Ovary (tissue), 7 donors: ENCODE measurements at regions not wholly inside any gene's neighbourhood (a gene's known extent, or its start where the extent isn't known, plus 50 kb on each side); places are given as distances from the start of the nearest gene placed in this dataset.

ENCODE experiments used
- DNase-seq, 5 donors: peaks; one replicate each; pipeline ENCODE4 v3.0.0-alpha.2; 2019 to 2020
- H3K27ac ChIP-seq, 2 donors: fragments of 200-600 bp; one replicate each; pipeline versions ENCODE4 v1.5.1 to v1.8.0; 2019 to 2022
- H3K27me3 ChIP-seq: fragments of 200-600 bp; one replicate; pipeline ENCODE4 v1.8.0; 2022
- H3K36me3 ChIP-seq: fragments of 200-600 bp; sonication (generic); one replicate; pipeline ENCODE4 v1.5.1; 2019
- H3K4me1 ChIP-seq: one replicate; pipeline ENCODE4 v1.8.1; 2013; ENCODE audit warnings: mild to moderate bottlenecking, moderate library complexity; ENCODE audit not compliant: insufficient read depth
- H3K4me3 ChIP-seq: fragments of 200-600 bp; sonication (generic); one replicate; pipeline ENCODE4 v1.5.1; 2017
- H3K9me3 ChIP-seq, 2 donors: fragments of 200-600 bp in 1 of 2; sonication (generic) in 1 of 2; one replicate each; pipeline versions ENCODE4 v1.5.1 to v1.8.1; 2013 to 2019; ENCODE audit warnings: mild to moderate bottlenecking in 1 of 2, moderate library complexity in 1 of 2
- CTCF ChIP-seq, 3 donors: fragments of 450-650 bp in 2 of 3; fragments of 200-600 bp in 1 of 3; IDR thresholded peaks; one replicate each; pipeline versions ENCODE4 v1.5.1 to v1.8.0; 2016 to 2022; ENCODE audit warnings: antibody characterized with exemption in 3 of 3, mild to moderate bottlenecking in 1 of 3
- EP300 ChIP-seq: sonication (generic); formaldehyde crosslinking; IDR thresholded peaks from one replicate; pipeline ENCODE4 v1.6.1; 2017; ENCODE audit warnings: antibody characterized with exemption
- POLR2A ChIP-seq: fragments of 450-650 bp; IDR thresholded peaks from one replicate; pipeline ENCODE4 v1.6.1; 2017; ENCODE audit warnings: antibody characterized with exemption, mild to moderate bottlenecking, moderate library complexity
- WGBS, 3 donors: extraction: QIAGEN DNeasy Blood & Tissue Kit in 1 of 3; methylation state at CpG; one replicate each; pipeline versions ENCODE4 v1.1.5 to v1.1.7; 2013 to 2017; 5-methylcytosine and 5-hydroxymethylcytosine counted together
- intact Hi-C, 4 donors: fragments of 100-400 bp; cut with DNase I; formaldehyde crosslinking; loops; one replicate each; pipeline versions ENCODE4 v1.11.0 to v1.15.1; 2022 to 2023
- donor health status: DM: no; HTN: no; CAD: no; lungs with moderate emphysema.
- donor health status: DM: no; HTN: no; CAD: no.
- donor health status: Bipolar disorder and iron deficiency.
- donor health status: DM: no; HTN: no; CAD: no.
- donor health status: DM: yes; HTN: yes; CAD: no.

GRCh38 chr6:23523771-23524170, 602.2 kb upstream of the NRSN1 start:
- DNase-seq = no peak
- 84 to 88% (median 84%) methylated on average over 2 of the region's 2 CpGs for WGBS, 3 donors
- no peak for TF ChIP-seq EP300
- no peak for TF ChIP-seq POLR2A
- TF ChIP-seq CTCF (IDR thresholded peaks at IDR 0.05) = no peak
- no peaks in the 10 kb centered on the region for H3K9me3 ChIP-seq
- no peak overlapping the region for H3K4me3 ChIP-seq
- H3K36me3 ChIP-seq = no peaks in the 10 kb centered on the region
- no peaks in the 10 kb centered on the region for H3K4me1 ChIP-seq
- intact Hi-C loops = no loop called here
- no peak overlapping the region for H3K27ac ChIP-seq
- no peaks in the 10 kb centered on the region for H3K27me3 ChIP-seq

- no peaks in the 10 kb centered on the region for H3K9me3 ChIP-seq
- intact Hi-C loops = no loop called here
- H3K27me3 ChIP-seq = no peaks in the 10 kb centered on the region
- no peak overlapping the region for H3K27ac ChIP-seq
- DNase-seq = no peak
- TF ChIP-seq CTCF (IDR thresholded peaks at IDR 0.05) (no peak), EP300 (no peak), POLR2A (no peak)
- H3K4me1 ChIP-seq = no peaks in the 10 kb centered on the region
- no peaks in the 10 kb centered on the region for H3K36me3 ChIP-seq
- H3K4me3 ChIP-seq = no peak overlapping the region
Measured at GRCh38 chr6:23524548-23524947, 601.5 kb upstream of the NRSN1 start.

- intact Hi-C loops = no loop called here
- WGBS, 3 donors = 71 to 79% (median 75%) methylated on average over 5 of the region's 5 CpGs
- H3K4me3 ChIP-seq = no peak overlapping the region
- no peaks in the 10 kb centered on the region for H3K27me3 ChIP-seq
- H3K36me3 ChIP-seq = no peaks in the 10 kb centered on the region
- H3K9me3 ChIP-seq = no peaks in the 10 kb centered on the region
- TF ChIP-seq CTCF (IDR thresholded peaks at IDR 0.05) (no peak), POLR2A (no peak), EP300 (no peak)
- no peak for DNase-seq
- H3K27ac ChIP-seq = no peak overlapping the region
- no peaks in the 10 kb centered on the region for H3K4me1 ChIP-seq
Measured at GRCh38 chr6:23526526-23526925, 599.5 kb upstream of the NRSN1 start.

- intact Hi-C loops = no loop called here
- WGBS, 3 donors = 4 to 22% (median 6%) methylated on average over 2 of the region's 2 CpGs
- DNase-seq = no peak
- Histone ChIP-seq H3K4me1 (no peaks in the 10 kb centered on the region), H3K4me3 (no peak overlapping the region), H3K9me3 (no peaks in the 10 kb centered on the region), H3K27ac (no peak overlapping the region), H3K36me3 (no peaks in the 10 kb centered on the region), H3K27me3 (no peaks in the 10 kb centered on the region)
- no peak for TF ChIP-seq EP300
- no peak for TF ChIP-seq POLR2A
- TF ChIP-seq CTCF (IDR thresholded peaks at IDR 0.05) = no peak
Measured at GRCh38 chr6:23529902-23530301, 596.1 kb upstream of the NRSN1 start.

- Histone ChIP-seq H3K4me1 (no peaks in the 10 kb centered on the region), H3K27ac (no peak overlapping the region), H3K4me3 (no peak overlapping the region), H3K9me3 (no peaks in the 10 kb centered on the region), H3K36me3 (no peaks in the 10 kb centered on the region), H3K27me3 (no peaks in the 10 kb centered on the region)
- intact Hi-C loops = no loop called here
- DNase-seq = no peak
- TF ChIP-seq POLR2A (no peak), CTCF (IDR thresholded peaks at IDR 0.05) (no peak), EP300 (no peak)
- 15 to 30% (median 17%) methylated on average over 2 of the region's 2 CpGs for WGBS, 3 donors
Measured at GRCh38 chr6:23531666-23532065, 594.3 kb upstream of the NRSN1 start.
